ENCODE measurements at regions not wholly inside any gene's neighbourhood (a gene's known extent, or its start where the extent isn't known, plus 50 kb on each side); places are given as distances from the start of the nearest gene placed in this dataset.

- Histone ChIP-seq H4K5ac (ENCODE audit: low read length) (no peak overlapping the region), H3K4me1 (ENCODE audit: control insufficient read depth, low read depth, low read length) (peaks cover 3% of the 10 kb centered on the region), H3K79me2 (ENCODE audit: control insufficient read depth, insufficient read depth, low read length) (no peaks in the 10 kb centered on the region), H3K9ac (ENCODE audit: low read length) (no peak overlapping the region), H4K8ac (ENCODE audit: low read depth, low read length) (no peak overlapping the region), H2BK120ac (ENCODE audit: low read depth, low read length) (no peak overlapping the region), H3K4me2 (ENCODE audit: low read length) (no peak overlapping the region), H3K56ac (ENCODE audit: low read length) (no peak overlapping the region), H2BK15ac (replicated peaks; ENCODE audit: low read depth) (no peak overlapping the region), H3K79me1 (ENCODE audit: low read length) (no peaks in the 10 kb centered on the region), H2AK5ac (ENCODE audit: low read length) (no peak overlapping the region), H3K27ac (ENCODE audit: low read depth, low read length) (no peak overlapping the region), H2BK5ac (ENCODE audit: low read length) (no peak overlapping the region), H3K27me3 (ENCODE audit: insufficient read depth, low read length, poor library complexity) (no peaks in the 10 kb centered on the region), H3K18ac (ENCODE audit: low read length) (no peak overlapping the region), H3K23ac (ENCODE audit: low read length) (no peak overlapping the region), H3K4ac (ENCODE audit: low read depth, low read length) (no peak overlapping the region), H3K4me3 (ENCODE audit: low read length) (no peak overlapping the region), H3K36me3 (ENCODE audit: control insufficient read depth, insufficient read depth, low read length) (no peaks in the 10 kb centered on the region)
- WGBS (ENCODE audit: extremely low coverage, insufficient coverage, low lambda C conversion rate) = no CpG with 5 or more reads among the region's 15 CpGs
- DNase-seq = no peak
Measured at GRCh38 chr16:27618165-27618564, 68.2 kb downstream of the KATNIP start.

GRCh38 chr16:27618606-27619327, 68.8 kb downstream of the KATNIP start:
- Histone ChIP-seq H2AK5ac (ENCODE audit: low read length) (no peak overlapping the region), H3K79me1 (ENCODE audit: low read length) (no peaks in the 10 kb centered on the region), H3K23ac (ENCODE audit: low read length) (no peak overlapping the region), H3K56ac (ENCODE audit: low read length) (no peak overlapping the region), H2BK120ac (ENCODE audit: low read depth, low read length) (no peak overlapping the region), H3K27me3 (ENCODE audit: insufficient read depth, low read length, poor library complexity) (no peaks in the 10 kb centered on the region), H2BK5ac (ENCODE audit: low read length) (no peak overlapping the region), H3K4me1 (ENCODE audit: control insufficient read depth, low read depth, low read length) (peaks cover 3% of the 10 kb centered on the region), H3K4me2 (ENCODE audit: low read length) (no peak overlapping the region), H4K8ac (ENCODE audit: low read depth, low read length) (no peak overlapping the region), H2BK15ac (replicated peaks; ENCODE audit: low read depth) (no peak overlapping the region), H3K36me3 (ENCODE audit: control insufficient read depth, insufficient read depth, low read length) (no peaks in the 10 kb centered on the region), H3K4me3 (ENCODE audit: low read length) (no peak overlapping the region), H4K5ac (ENCODE audit: low read length) (no peak overlapping the region), H3K79me2 (ENCODE audit: control insufficient read depth, insufficient read depth, low read length) (no peaks in the 10 kb centered on the region), H3K18ac (ENCODE audit: low read length) (no peak overlapping the region), H3K9ac (ENCODE audit: low read length) (no peak overlapping the region), H3K27ac (ENCODE audit: low read depth, low read length) (no peak overlapping the region), H3K4ac (ENCODE audit: low read depth, low read length) (no peak overlapping the region)
- DNase-seq = no peak
- WGBS (ENCODE audit: extremely low coverage, insufficient coverage, low lambda C conversion rate) = no CpG with 5 or more reads among the region's 7 CpGs

- Histone ChIP-seq H2BK5ac (ENCODE audit: low read length) (no peak overlapping the region), H2BK15ac (replicated peaks; ENCODE audit: low read depth) (no peak overlapping the region), H3K4me3 (ENCODE audit: low read length) (no peak overlapping the region), H3K56ac (ENCODE audit: low read length) (no peak overlapping the region), H3K23ac (ENCODE audit: low read length) (no peak overlapping the region), H3K4me1 (ENCODE audit: control insufficient read depth, low read depth, low read length) (peaks cover 3% of the 10 kb centered on the region), H2BK120ac (ENCODE audit: low read depth, low read length) (no peak overlapping the region), H4K8ac (ENCODE audit: low read depth, low read length) (no peak overlapping the region), H3K27me3 (ENCODE audit: insufficient read depth, low read length, poor library complexity) (no peaks in the 10 kb centered on the region), H3K4me2 (ENCODE audit: low read length) (no peak overlapping the region), H3K18ac (ENCODE audit: low read length) (no peak overlapping the region), H3K36me3 (ENCODE audit: control insufficient read depth, insufficient read depth, low read length) (no peaks in the 10 kb centered on the region), H2AK5ac (ENCODE audit: low read length) (no peak overlapping the region), H3K4ac (ENCODE audit: low read depth, low read length) (no peak overlapping the region), H3K27ac (ENCODE audit: low read depth, low read length) (no peak overlapping the region), H4K5ac (ENCODE audit: low read length) (no peak overlapping the region), H3K79me2 (ENCODE audit: control insufficient read depth, insufficient read depth, low read length) (no peaks in the 10 kb centered on the region), H3K9ac (ENCODE audit: low read length) (no peak overlapping the region), H3K79me1 (ENCODE audit: low read length) (no peaks in the 10 kb centered on the region)
- no peak for DNase-seq
- no CpG with 5 or more reads among the region's 4 CpGs for WGBS (ENCODE audit: extremely low coverage, insufficient coverage, low lambda C conversion rate)
Measured at GRCh38 chr16:27620541-27620940, 70.6 kb downstream of the KATNIP start.

- no peak overlapping the region for H2BK5ac ChIP-seq (ENCODE audit: low read length)
- H3K79me1 ChIP-seq (ENCODE audit: low read length) = no peaks in the 10 kb centered on the region
- DNase-seq = no peak
- H2BK120ac ChIP-seq (ENCODE audit: low read depth, low read length) = no peak overlapping the region
- no peak overlapping the region for H2BK15ac ChIP-seq (replicated peaks; ENCODE audit: low read depth)
- H3K4me3 ChIP-seq (ENCODE audit: low read length) = no peak overlapping the region
- H3K56ac ChIP-seq (ENCODE audit: low read length) = no peak overlapping the region
- H3K23ac ChIP-seq (ENCODE audit: low read length) = no peak overlapping the region
- H4K8ac ChIP-seq (ENCODE audit: low read depth, low read length) = no peak overlapping the region
- no peaks in the 10 kb centered on the region for H3K27me3 ChIP-seq (ENCODE audit: insufficient read depth, low read length, poor library complexity)
- no peak overlapping the region for H3K18ac ChIP-seq (ENCODE audit: low read length)
- H3K4ac ChIP-seq (ENCODE audit: low read depth, low read length) = no peak overlapping the region
- no peaks in the 10 kb centered on the region for H3K4me1 ChIP-seq (ENCODE audit: control insufficient read depth, low read depth, low read length)
- no peak overlapping the region for H3K9ac ChIP-seq (ENCODE audit: low read length)
- no peaks in the 10 kb centered on the region for H3K79me2 ChIP-seq (ENCODE audit: control insufficient read depth, insufficient read depth, low read length)
- no CpG with 5 or more reads among the region's 12 CpGs for WGBS (ENCODE audit: extremely low coverage, insufficient coverage, low lambda C conversion rate)
- H3K27ac ChIP-seq (ENCODE audit: low read depth, low read length) = no peak overlapping the region
- no peak overlapping the region for H4K5ac ChIP-seq (ENCODE audit: low read length)
- no peak overlapping the region for H2AK5ac ChIP-seq (ENCODE audit: low read length)
- no peaks in the 10 kb centered on the region for H3K36me3 ChIP-seq (ENCODE audit: control insufficient read depth, insufficient read depth, low read length)
- no peak overlapping the region for H3K4me2 ChIP-seq (ENCODE audit: low read length)
Measured at GRCh38 chr16:27624154-27625049, 74.5 kb downstream of the KATNIP start.

GRCh38 chr16:27625050-27625697, 75.2 kb downstream of the KATNIP start:
- Histone ChIP-seq H3K4me3 (ENCODE audit: low read length) (no peak overlapping the region), H3K27me3 (ENCODE audit: insufficient read depth, low read length, poor library complexity) (no peaks in the 10 kb centered on the region), H4K8ac (ENCODE audit: low read depth, low read length) (no peak overlapping the region), H3K4me1 (ENCODE audit: control insufficient read depth, low read depth, low read length) (no peaks in the 10 kb centered on the region), H2BK120ac (ENCODE audit: low read depth, low read length) (no peak overlapping the region), H3K79me1 (ENCODE audit: low read length) (no peaks in the 10 kb centered on the region), H2BK5ac (ENCODE audit: low read length) (no peak overlapping the region), H3K36me3 (ENCODE audit: control insufficient read depth, insufficient read depth, low read length) (no peaks in the 10 kb centered on the region), H3K4ac (ENCODE audit: low read depth, low read length) (no peak overlapping the region), H3K56ac (ENCODE audit: low read length) (no peak overlapping the region), H2BK15ac (replicated peaks; ENCODE audit: low read depth) (no peak overlapping the region), H2AK5ac (ENCODE audit: low read length) (no peak overlapping the region), H3K18ac (ENCODE audit: low read length) (no peak overlapping the region), H3K79me2 (ENCODE audit: control insufficient read depth, insufficient read depth, low read length) (no peaks in the 10 kb centered on the region), H3K4me2 (ENCODE audit: low read length) (no peak overlapping the region), H3K9ac (ENCODE audit: low read length) (no peak overlapping the region), H3K27ac (ENCODE audit: low read depth, low read length) (no peak overlapping the region), H3K23ac (ENCODE audit: low read length) (no peak overlapping the region), H4K5ac (ENCODE audit: low read length) (no peak overlapping the region)
- no peak for DNase-seq
- no CpG with 5 or more reads among the region's 7 CpGs for WGBS (ENCODE audit: extremely low coverage, insufficient coverage, low lambda C conversion rate)
